Ishikawa (cell line): ENCODE measurements at regions not wholly inside any gene's neighbourhood (a gene's known extent, or its start where the extent isn't known, plus 50 kb on each side); places are given as distances from the start of the nearest gene placed in this dataset.
A peak's percentile ranks its signal among the peaks of the same experiment; 100 is the strongest.

Experiments
- CEBPB ChIP-seq: IDR thresholded peaks from 2 replicates; pipeline ENCODE4 v1.6.1; 2012
- CREB1 ChIP-seq: IDR thresholded peaks from 2 replicates; pipeline ENCODE4 v1.6.1; 2012; ENCODE audit warnings: low read depth
- EGR1 ChIP-seq: IDR thresholded peaks from 2 replicates; pipeline ENCODE4 v1.6.1; 2012
- EP300 ChIP-seq: IDR thresholded peaks from 2 replicates; pipeline ENCODE4 v1.6.1; 2012; ENCODE audit warnings: borderline replicate concordance
- FOXM1 ChIP-seq: IDR thresholded peaks from 2 replicates; pipeline ENCODE4 v1.6.1; 2012; ENCODE audit warnings: low read depth, borderline replicate concordance
- NFIC ChIP-seq: IDR thresholded peaks from 2 replicates; pipeline ENCODE4 v1.6.1; 2012
- RAD21 ChIP-seq: IDR thresholded peaks from 2 replicates; pipeline ENCODE4 v1.6.1; 2012; ENCODE audit warnings: low read depth
- REST ChIP-seq: IDR thresholded peaks from 2 replicates; pipeline ENCODE4 v1.6.1; 2012; ENCODE audit warnings: low read depth, mild to moderate bottlenecking
- TAF1 ChIP-seq: IDR thresholded peaks from 2 replicates; pipeline ENCODE4 v1.6.1; 2012; ENCODE audit warnings: low read depth, mild to moderate bottlenecking
- TCF12 ChIP-seq: IDR thresholded peaks from 2 replicates; pipeline ENCODE4 v1.6.1; 2012; ENCODE audit warnings: low read depth
- TEAD4 ChIP-seq: IDR thresholded peaks from 2 replicates; pipeline ENCODE4 v1.6.1; 2012
- YY1 ChIP-seq: IDR thresholded peaks from 2 replicates; pipeline ENCODE4 v1.6.1; 2012; ENCODE audit warnings: low read depth
- ZBTB7A ChIP-seq: IDR thresholded peaks from 2 replicates; pipeline ENCODE4 v1.6.1; 2012; ENCODE audit warnings: low read depth
- TF ChIP-seq, protein P1 (sequence below): IDR thresholded peaks from 2 replicates; pipeline ENCODE4 v1.6.1; 2012
- TF ChIP-seq, protein P2 (sequence below): IDR thresholded peaks from 2 replicates; pipeline ENCODE4 v1.6.1; 2012

GRCh38 chr2:190802129-190802528, 78.5 kb upstream of the GLS start:
- TF ChIP-seq TCF12 (no peak), NFIC (no peak), RAD21 (no peak)
- TF ChIP-seq, protein P1, sequence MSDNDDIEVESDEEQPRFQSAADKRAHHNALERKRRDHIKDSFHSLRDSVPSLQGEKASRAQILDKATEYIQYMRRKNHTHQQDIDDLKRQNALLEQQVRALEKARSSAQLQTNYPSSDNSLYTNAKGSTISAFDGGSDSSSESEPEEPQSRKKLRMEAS, result no peak

DNA sequence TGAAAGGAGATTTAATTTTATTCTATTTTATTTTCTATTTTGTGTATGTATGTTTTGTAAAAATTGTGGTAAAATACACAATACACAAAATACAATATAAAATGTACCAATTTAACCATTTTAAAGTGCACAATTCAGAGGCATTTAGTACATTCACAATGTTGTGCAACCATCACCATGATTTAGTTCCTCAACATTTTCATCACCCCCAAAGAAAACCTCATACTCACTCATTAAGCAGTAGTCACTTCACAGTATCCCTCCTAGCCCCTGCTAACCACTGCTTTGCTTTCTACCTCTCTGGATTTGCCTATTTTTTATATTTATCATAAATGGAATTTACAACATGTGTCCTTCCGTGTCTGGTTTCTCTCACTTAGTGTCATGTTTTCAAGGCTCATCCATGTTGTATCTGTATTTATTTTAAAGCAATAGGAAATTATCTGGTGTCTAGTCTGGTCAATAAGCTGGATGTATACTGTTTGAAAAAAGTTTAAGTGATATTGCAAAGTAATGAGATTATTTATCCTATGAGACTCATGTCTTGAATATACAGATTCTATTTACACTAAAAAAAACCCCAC, 77.9 kb upstream of the GLS start:
- TF ChIP-seq FOXM1 (no peak), CREB1 (no peak), NFIC (no peak), ZBTB7A (no peak), EGR1 (no peak), RAD21 (no peak), TCF12 (no peak), TAF1 (no peak), TEAD4 (no peak), CEBPB (no peak), REST (no peak), EP300 (no peak), YY1 (no peak)
- TF ChIP-seq, protein P1, result no peak
- TF ChIP-seq, protein P2, sequence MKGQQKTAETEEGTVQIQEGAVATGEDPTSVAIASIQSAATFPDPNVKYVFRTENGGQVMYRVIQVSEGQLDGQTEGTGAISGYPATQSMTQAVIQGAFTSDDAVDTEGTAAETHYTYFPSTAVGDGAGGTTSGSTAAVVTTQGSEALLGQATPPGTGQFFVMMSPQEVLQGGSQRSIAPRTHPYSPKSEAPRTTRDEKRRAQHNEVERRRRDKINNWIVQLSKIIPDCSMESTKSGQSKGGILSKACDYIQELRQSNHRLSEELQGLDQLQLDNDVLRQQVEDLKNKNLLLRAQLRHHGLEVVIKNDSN, result no peak

GRCh38 chr2:190804182-190804795, 76.3 kb upstream of the GLS start:
- TF ChIP-seq RAD21, result peak; percentile 63
- no peak for TF ChIP-seq FOXM1
- no peak for TF ChIP-seq CREB1
- TF ChIP-seq NFIC, result no peak
- TF ChIP-seq, protein P2, result no peak

DNA sequence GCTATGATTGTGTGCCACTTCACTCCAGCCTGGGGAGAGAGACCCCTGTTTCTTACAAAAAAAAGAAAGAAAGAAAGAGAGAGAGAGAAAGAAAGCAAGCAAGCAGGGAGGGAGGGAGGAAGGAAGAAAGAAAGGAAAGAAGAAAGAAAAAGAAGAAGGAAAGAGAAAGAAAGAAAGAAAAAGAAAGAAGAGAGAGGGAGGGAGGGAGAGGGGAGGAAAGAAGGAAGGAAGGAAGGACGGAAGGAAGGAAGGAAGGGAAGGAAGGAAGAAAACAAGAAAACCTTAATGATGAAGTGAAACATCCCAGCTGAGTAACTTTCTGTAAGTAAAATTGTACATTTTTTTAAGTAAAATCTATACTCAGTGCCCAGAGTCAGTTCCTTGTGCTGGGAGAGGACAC, 75.5 kb upstream of the GLS start:
- TF ChIP-seq EGR1 (no peak), EP300 (no peak), ZBTB7A (no peak), TEAD4 (no peak), CEBPB (no peak), TAF1 (no peak), REST (no peak), TCF12 (no peak), CREB1 (no peak), YY1 (no peak), FOXM1 (no peak)
- TF ChIP-seq, protein P1, result no peak
- TF ChIP-seq, protein P2, result no peak

GRCh38 chr2:190805843-190806242, 74.8 kb upstream of the GLS start:
- TF ChIP-seq, protein P2, result no peak
- TF ChIP-seq CREB1, result no peak
- TF ChIP-seq NFIC, result no peak
- TF ChIP-seq REST, result no peak
- no peak for TF ChIP-seq EP300
- no peak for TF ChIP-seq FOXM1
